Endothelial cell of umbilical vein (primary cell): ENCODE measurements at regions not wholly inside any gene's neighbourhood (a gene's known extent, or its start where the extent isn't known, plus 50 kb on each side); places are given as distances from the start of the nearest gene placed in this dataset.

Experiments used
- BruUV-seq: library from RNA; stranded (reverse); fragments of 400-500 nt; replicated peaks from 2 replicates; lab custom pipeline; 2021; lab: Mats Ljungman, UMichigan
- CTCF ChIA-PET: fragments of 300-600, 350-600 bp; sonication (Branson Sonifier 250); formaldehyde crosslinking; loops from one replicate; lab custom pipeline; 2021; ENCODE audit warnings: antibody characterized with exemption, inconsistent platforms; lab: Charles Lee
- POLR2A ChIA-PET: fragments of 300-600, 350-600 bp; sonication (Branson Sonifier 250); formaldehyde crosslinking; loops from one replicate; lab custom pipeline; 2021; ENCODE audit warnings: antibody characterized with exemption, inconsistent platforms; lab: Charles Lee
- DNase-seq: peaks from one replicate; pipeline ENCODE4 v3.0.0-alpha.2; 2011; ENCODE audit warnings: low read depth, low spot score
- FAIRE-seq: peaks from 2 replicates; lab custom pipeline; 2011; peaks lifted over from hg19 to GRCh38; lab: Jason Lieb, UNC
- H2AFZ ChIP-seq: 2 replicates; pipeline ENCODE4 v1.6.0; 2012; ENCODE audit warnings: low read depth, low read length, control low read depth, inconsistent platforms
- H3K27ac ChIP-seq: 2 replicates; pipeline ENCODE4 v1.5.1; 2011; ENCODE audit warnings: low read depth, mild to moderate bottlenecking, control low read depth, low read length, moderate library complexity; ENCODE audit not compliant: insufficient read depth
- H3K27me3 ChIP-seq, 2 experiments: 2 replicates each; pipeline versions ENCODE4 v1.6.0 to v1.6.1; 2011; ENCODE audit warnings: low read length in 2 of 2, mixed read lengths in 1 of 2; ENCODE audit not compliant: control insufficient read depth in 2 of 2, insufficient read depth in 2 of 2
- H3K36me3 ChIP-seq, 2 experiments: 2 replicates in 1 of 2; 3 replicates in 1 of 2; pipeline ENCODE4 v1.5.1; 2011; ENCODE audit warnings: low read length in 2 of 2, mild to moderate bottlenecking in 1 of 2, moderate library complexity in 1 of 2; ENCODE audit not compliant: control insufficient read depth in 2 of 2, insufficient read depth in 2 of 2; ENCODE audit errors: extremely low read depth in 1 of 2
- H3K4me1 ChIP-seq: 3 replicates; pipeline ENCODE4 v1.5.1; 2011; ENCODE audit warnings: mild to moderate bottlenecking, low read length; ENCODE audit not compliant: control insufficient read depth, insufficient read depth; ENCODE audit errors: extremely low read depth
- H3K4me2 ChIP-seq: 2 replicates; pipeline ENCODE4 v1.6.1; 2011; ENCODE audit warnings: low read length, control low read depth, mixed read lengths; ENCODE audit not compliant: insufficient read depth
- H3K4me3 ChIP-seq, 3 experiments: fragments of 200-600 bp in 1 of 3; sonication (generic), shearing (Covaris generic) in 1 of 3; replicated peaks in 1 of 3; 2 replicates each; pipeline ENCODE4 v1.5.1; 2011 to 2016; ENCODE audit warnings: control low read depth in 3 of 3, low read length in 3 of 3, mild to moderate bottlenecking in 2 of 3, inconsistent platforms in 1 of 3, low read depth in 1 of 3, moderate library complexity in 1 of 3; ENCODE audit not compliant: insufficient read depth in 1 of 3
- H3K79me2 ChIP-seq: 2 replicates; pipeline ENCODE4 v1.6.0; 2012; ENCODE audit warnings: low read length, inconsistent platforms; ENCODE audit not compliant: control insufficient read depth, insufficient read depth
- H3K9ac ChIP-seq: replicated peaks from 2 replicates; pipeline ENCODE3; 2011; ENCODE audit warnings: low read length, control low read depth; ENCODE audit not compliant: insufficient read depth; ENCODE audit errors: extremely low read depth
- H3K9me1 ChIP-seq: replicated peaks from 3 replicates; pipeline ENCODE4 v1.6.0; 2011; ENCODE audit warnings: mild to moderate bottlenecking, low read length; ENCODE audit not compliant: control insufficient read depth, insufficient read depth; ENCODE audit errors: extremely low read depth
- H3K9me3 ChIP-seq: replicated peaks from 2 replicates; pipeline ENCODE4 v1.5.1; 2012; ENCODE audit warnings: low read length, inconsistent platforms; ENCODE audit not compliant: control insufficient read depth, insufficient read depth
- H4K20me1 ChIP-seq: replicated peaks from 2 replicates; pipeline ENCODE3; 2011; ENCODE audit warnings: mild to moderate bottlenecking, low read length; ENCODE audit not compliant: control insufficient read depth, insufficient read depth; ENCODE audit errors: extremely low read depth
- CTCF ChIP-seq, 2 donors: IDR thresholded peaks; 1 replicate in 1 of 2; 2 replicates in 1 of 2; pipeline ENCODE4 v1.5.1; 2011; ENCODE audit warnings: low read length in 2 of 2, mild to moderate bottlenecking in 2 of 2, moderate library complexity in 2 of 2, control low read depth in 1 of 2, inconsistent platforms in 1 of 2, low read depth in 1 of 2; ENCODE audit not compliant: insufficient read depth in 1 of 2; ENCODE audit errors: extremely low read depth in 1 of 2
- EZH2 ChIP-seq: IDR thresholded peaks from 2 replicates; pipeline ENCODE4 v1.6.1; 2012; ENCODE audit warnings: borderline replicate concordance, low read depth, mild to moderate bottlenecking, moderate library complexity, low read length, inconsistent platforms; ENCODE audit not compliant: severe bottlenecking
- FOS ChIP-seq: IDR thresholded peaks from 2 replicates; pipeline ENCODE4 v1.6.1; 2011; ENCODE audit warnings: mild to moderate bottlenecking, low read length, moderate library complexity, borderline replicate concordance; ENCODE audit not compliant: insufficient read depth
- GATA2 ChIP-seq: IDR thresholded peaks from 2 replicates; pipeline ENCODE4 v1.7.0; 2011; ENCODE audit warnings: low read depth, mild to moderate bottlenecking, moderate library complexity, mixed read lengths, low read length; ENCODE audit not compliant: insufficient read length, insufficient read depth
- MAX ChIP-seq: IDR thresholded peaks from 2 replicates; pipeline ENCODE4 v1.6.1; 2011; ENCODE audit not compliant: insufficient read depth, insufficient read length
- POLR2A ChIP-seq: IDR thresholded peaks from 2 replicates; pipeline ENCODE4 v1.6.1; 2012; ENCODE audit warnings: low read depth, mild to moderate bottlenecking, control low read depth, low read length
- dilution Hi-C: fragments of 300-500 bp; cut with MboI; formaldehyde crosslinking; loops from one replicate; pipeline ENCODE4 v1.15.0; 2019; ENCODE audit warnings: low sequenced_read_pairs; ENCODE audit not compliant: extremely low pct_ligation_motif_present
- intact Hi-C: fragments of 100-400 bp; cut with micrococcal nuclease; formaldehyde crosslinking; loops from one replicate; pipeline ENCODE4 v1.10.0; 2022

GRCh38 chr4:181143250-181143854 is 1099.8 kb upstream of the TENM3 start:
- H3K27me3 ChIP-seq = no peaks in the 10 kb centered on the region
- dilution Hi-C loops = no loop called here
- ChIA-PET POLR2A (no interaction called here), CTCF (interaction anchor here (0.6 to 4.5 kb wide), 15 partner anchors 30 to 1918 kb away, joined by 3 to 61 read pairs (median 4); no protein-coding TSS in a partner anchor)
- H3K9me1 ChIP-seq = no peaks in the 10 kb centered on the region
- H3K4me3 ChIP-seq = no peak overlapping the region
- DNase-seq = peak; percentile 60
- FAIRE-seq = peak; percentile 94
- H3K9me3 ChIP-seq = no peaks in the 10 kb centered on the region
- no peaks in the 10 kb centered on the region for H3K4me1 ChIP-seq
- H3K36me3 ChIP-seq = no peaks in the 10 kb centered on the region
- H3K27ac ChIP-seq = no peak overlapping the region
- no peaks in the 10 kb centered on the region for H4K20me1 ChIP-seq
- TF ChIP-seq GATA2 (no peak), MAX (no peak), FOS (no peak), POLR2A (no peak), EZH2 (no peak), CTCF (IDR thresholded peaks at IDR 0.05; ENCODE audit: extremely low read depth in 1 of 2, insufficient read depth in 1 of 2, low read depth in 1 of 2, low read length in 2 of 2) (peak; percentile 72 to 75)
- H2AFZ ChIP-seq = no peak overlapping the region
- BruUV-seq = no TSS peak
- no peaks in the 10 kb centered on the region for H3K79me2 ChIP-seq
- no peak overlapping the region for H3K9ac ChIP-seq
- H3K4me2 ChIP-seq = no peak overlapping the region
- intact Hi-C loops = loop anchor here (1.0 to 10.0 kb wide), 3 partner anchors 1334 to 1931 kb away; no protein-coding TSS in a partner anchor
